Ovary (tissue), 7 donors: ENCODE measurements at regions not wholly inside any gene's neighbourhood (a gene's known extent, or its start where the extent isn't known, plus 50 kb on each side); places are given as distances from the start of the nearest gene placed in this dataset.

ENCODE experiments used
- DNase-seq, 5 donors: peaks; one replicate each; pipeline ENCODE4 v3.0.0-alpha.2; 2019 to 2020
- H3K27ac ChIP-seq, 2 donors: fragments of 200-600 bp; one replicate each; pipeline versions ENCODE4 v1.5.1 to v1.8.0; 2019 to 2022
- H3K27me3 ChIP-seq: fragments of 200-600 bp; one replicate; pipeline ENCODE4 v1.8.0; 2022
- H3K36me3 ChIP-seq: fragments of 200-600 bp; sonication (generic); one replicate; pipeline ENCODE4 v1.5.1; 2019
- H3K4me1 ChIP-seq: one replicate; pipeline ENCODE4 v1.8.1; 2013; ENCODE audit warnings: mild to moderate bottlenecking, moderate library complexity; ENCODE audit not compliant: insufficient read depth
- H3K4me3 ChIP-seq: fragments of 200-600 bp; sonication (generic); one replicate; pipeline ENCODE4 v1.5.1; 2017
- H3K9me3 ChIP-seq, 2 donors: fragments of 200-600 bp in 1 of 2; sonication (generic) in 1 of 2; one replicate each; pipeline versions ENCODE4 v1.5.1 to v1.8.1; 2013 to 2019; ENCODE audit warnings: mild to moderate bottlenecking in 1 of 2, moderate library complexity in 1 of 2
- CTCF ChIP-seq, 3 donors: fragments of 450-650 bp in 2 of 3; fragments of 200-600 bp in 1 of 3; IDR thresholded peaks; one replicate each; pipeline versions ENCODE4 v1.5.1 to v1.8.0; 2016 to 2022; ENCODE audit warnings: antibody characterized with exemption in 3 of 3, mild to moderate bottlenecking in 1 of 3
- EP300 ChIP-seq: sonication (generic); formaldehyde crosslinking; IDR thresholded peaks from one replicate; pipeline ENCODE4 v1.6.1; 2017; ENCODE audit warnings: antibody characterized with exemption
- POLR2A ChIP-seq: fragments of 450-650 bp; IDR thresholded peaks from one replicate; pipeline ENCODE4 v1.6.1; 2017; ENCODE audit warnings: antibody characterized with exemption, mild to moderate bottlenecking, moderate library complexity
- WGBS, 3 donors: extraction: QIAGEN DNeasy Blood & Tissue Kit in 1 of 3; methylation state at CpG; one replicate each; pipeline versions ENCODE4 v1.1.5 to v1.1.7; 2013 to 2017; 5-methylcytosine and 5-hydroxymethylcytosine counted together
- intact Hi-C, 4 donors: fragments of 100-400 bp; cut with DNase I; formaldehyde crosslinking; loops; one replicate each; pipeline versions ENCODE4 v1.11.0 to v1.15.1; 2022 to 2023
- donor health status: DM: no; HTN: no; CAD: no; lungs with moderate emphysema.
- donor health status: DM: no; HTN: no; CAD: no.
- donor health status: Bipolar disorder and iron deficiency.
- donor health status: DM: no; HTN: no; CAD: no.
- donor health status: DM: yes; HTN: yes; CAD: no.

- Histone ChIP-seq H3K4me3 (no peak overlapping the region), H3K4me1 (no peaks in the 10 kb centered on the region), H3K36me3 (no peaks in the 10 kb centered on the region), H3K27me3 (no peaks in the 10 kb centered on the region), H3K27ac (no peak overlapping the region), H3K9me3 (no peaks in the 10 kb centered on the region)
- 25 to 30% (median 28%) methylated on average over 2 of the region's 2 CpGs for WGBS, 3 donors
- DNase-seq, result no peak
- no peak for TF ChIP-seq EP300
- intact Hi-C loops, result no loop called here
Measured at GRCh38 chr21:35953597-35953996, 106.7 kb downstream of the SETD4 start.

GRCh38 chr21:35952651-35953340 is 107.5 kb downstream of the SETD4 start:
- no peaks in the 10 kb centered on the region for H3K4me1 ChIP-seq
- H3K4me3 ChIP-seq, result no peak overlapping the region
- no peaks in the 10 kb centered on the region for H3K27me3 ChIP-seq
- H3K36me3 ChIP-seq, result no peaks in the 10 kb centered on the region
- 91 to 93% (median 91%) methylated on average over 2 of the region's 2 CpGs for WGBS, 3 donors
- DNase-seq, result no peak
- intact Hi-C loops, result no loop called here
- no peak for TF ChIP-seq EP300
- TF ChIP-seq CTCF (IDR thresholded peaks at IDR 0.05), result no peak
- no peak for TF ChIP-seq POLR2A
- H3K27ac ChIP-seq, result no peak overlapping the region
- H3K9me3 ChIP-seq, result no peaks in the 10 kb centered on the region

DNA sequence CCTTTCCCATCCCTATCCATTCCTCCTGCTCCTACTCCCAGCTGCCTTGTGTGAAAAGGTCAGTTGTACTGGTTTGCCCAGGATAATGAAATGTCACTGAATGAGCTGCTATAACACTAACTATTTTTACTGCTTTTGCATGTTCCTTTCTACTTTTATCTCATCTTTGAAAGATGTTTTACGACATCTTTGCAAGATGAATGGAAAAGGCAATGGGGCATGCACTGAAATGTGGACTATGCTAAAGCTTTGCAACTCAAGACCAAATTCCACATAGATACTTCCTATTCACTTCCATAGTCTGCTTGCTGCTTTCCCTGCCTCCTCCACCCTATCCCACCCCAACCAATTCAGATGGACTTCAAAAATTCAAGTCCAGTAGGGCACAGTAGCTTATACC is 111.3 kb downstream of the SETD4 start:
- TF ChIP-seq EP300, result no peak
- no peak for TF ChIP-seq CTCF (IDR thresholded peaks at IDR 0.05)
- no peak overlapping the region for H3K27ac ChIP-seq
- 83 to 92% (median 88%) methylated on average over 1 of the region's 1 CpG for WGBS, 3 donors
- intact Hi-C loops, result loop anchor here in 2 of 4 donors (5.0 to 10.0 kb wide), 2 partner anchors 1202 to 1204 kb away; no protein-coding TSS in a partner anchor
- no peaks in the 10 kb centered on the region for H3K36me3 ChIP-seq
- H3K9me3 ChIP-seq, result no peaks in the 10 kb centered on the region
- DNase-seq, result no peak
- H3K4me3 ChIP-seq, result no peak overlapping the region
- H3K27me3 ChIP-seq, result no peaks in the 10 kb centered on the region
- H3K4me1 ChIP-seq, result no peaks in the 10 kb centered on the region

GRCh38 chr21:35945089-35945671 is 115.1 kb downstream of the SETD4 start:
- WGBS, 3 donors, result 50 to 67% (median 62%) methylated on average over 6 of the region's 6 CpGs
- Histone ChIP-seq H3K27me3 (no peaks in the 10 kb centered on the region), H3K9me3 (no peaks in the 10 kb centered on the region), H3K4me1 (no peaks in the 10 kb centered on the region), H3K36me3 (no peaks in the 10 kb centered on the region), H3K4me3 (no peak overlapping the region), H3K27ac (no peak overlapping the region)
- TF ChIP-seq EP300 (no peak), CTCF (IDR thresholded peaks at IDR 0.05) (no peak), POLR2A (no peak)
- no peak for DNase-seq
- intact Hi-C loops, result loop anchor here in 2 of 4 donors (5.0 to 10.0 kb wide), 2 partner anchors 1198 to 1200 kb away; no protein-coding TSS in a partner anchor

DNA sequence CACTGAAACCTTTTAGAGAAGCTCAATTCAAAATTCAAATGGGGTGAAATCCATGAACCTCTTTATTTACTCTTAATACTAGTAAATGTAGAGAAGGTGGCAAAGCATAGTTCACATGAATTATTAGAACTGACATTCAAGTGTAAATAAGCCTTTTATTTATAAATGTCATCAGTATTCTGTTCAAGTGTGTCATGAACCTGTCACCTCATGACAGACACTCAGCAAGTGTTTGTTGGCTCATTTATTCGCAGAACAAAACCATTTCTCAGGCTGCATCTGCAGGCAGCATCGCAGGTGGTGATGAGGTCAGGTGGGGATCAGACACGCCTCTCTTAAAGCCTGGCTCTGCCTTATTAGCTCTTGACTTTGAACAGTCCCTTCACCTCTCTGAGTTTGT is 116.6 kb downstream of the SETD4 start:
- intact Hi-C loops, result loop anchor here in 3 of 4 donors (5.0 to 10.0 kb wide), 3 partner anchors 181 to 1199 kb away; no protein-coding TSS in a partner anchor
- H3K9me3 ChIP-seq, result no peaks in the 10 kb centered on the region
- H3K4me3 ChIP-seq, result no peak overlapping the region
- no peaks in the 10 kb centered on the region for H3K27me3 ChIP-seq
- no peak overlapping the region for H3K27ac ChIP-seq
- DNase-seq, result no peak
- H3K36me3 ChIP-seq, result no peaks in the 10 kb centered on the region
- WGBS, 3 donors, result 90 to 95% (median 94%) methylated on average over 3 of the region's 3 CpGs
- H3K4me1 ChIP-seq, result no peaks in the 10 kb centered on the region
- TF ChIP-seq EP300 (no peak), POLR2A (no peak), CTCF (IDR thresholded peaks at IDR 0.05) (no peak)
